ENCODE measurements at regions not wholly inside any gene's neighbourhood (a gene's known extent, or its start where the extent isn't known, plus 50 kb on each side); places are given as distances from the start of the nearest gene placed in this dataset.

DNA sequence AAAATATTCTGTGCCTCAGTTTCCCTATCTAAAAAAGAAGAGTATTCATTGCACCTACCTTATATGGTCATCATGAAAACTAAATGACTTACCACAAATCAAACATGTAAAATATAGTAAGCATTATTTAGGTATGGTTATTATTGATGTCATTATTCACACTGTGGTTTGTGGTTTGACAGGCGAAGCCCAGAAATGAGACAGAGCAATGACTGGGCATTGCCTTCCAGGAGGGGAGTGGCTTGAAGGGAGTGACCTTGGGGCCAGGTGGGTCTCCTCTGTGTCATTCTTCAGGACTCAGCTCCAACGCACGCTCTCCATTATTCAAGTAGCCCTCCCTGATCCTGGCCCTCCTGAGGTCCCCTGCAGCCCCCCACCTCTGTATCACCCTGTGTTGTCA lies 133.7 kb downstream of the DMRTA2 start:
- no peak for DNase-seq

DNA sequence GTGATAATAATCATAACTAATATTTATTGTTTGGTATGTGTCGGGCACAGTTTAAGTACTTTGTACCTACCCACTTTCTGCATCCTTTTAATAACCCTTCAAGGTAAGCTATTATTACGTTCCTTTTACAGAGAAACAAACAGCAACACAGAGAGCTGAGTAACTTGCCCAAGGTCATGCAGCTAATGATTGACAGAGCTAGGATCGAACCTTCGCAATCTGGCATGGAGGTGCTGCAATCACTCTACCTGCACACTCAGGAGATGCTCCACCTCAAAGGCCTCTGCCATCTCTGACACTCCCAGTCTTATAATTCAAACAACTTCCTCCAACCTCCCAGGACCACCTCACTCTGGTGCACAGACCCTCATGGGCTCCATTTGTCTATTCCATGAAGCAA lies 137.2 kb downstream of the DMRTA2 start:
- DNase-seq: no peak

DNA sequence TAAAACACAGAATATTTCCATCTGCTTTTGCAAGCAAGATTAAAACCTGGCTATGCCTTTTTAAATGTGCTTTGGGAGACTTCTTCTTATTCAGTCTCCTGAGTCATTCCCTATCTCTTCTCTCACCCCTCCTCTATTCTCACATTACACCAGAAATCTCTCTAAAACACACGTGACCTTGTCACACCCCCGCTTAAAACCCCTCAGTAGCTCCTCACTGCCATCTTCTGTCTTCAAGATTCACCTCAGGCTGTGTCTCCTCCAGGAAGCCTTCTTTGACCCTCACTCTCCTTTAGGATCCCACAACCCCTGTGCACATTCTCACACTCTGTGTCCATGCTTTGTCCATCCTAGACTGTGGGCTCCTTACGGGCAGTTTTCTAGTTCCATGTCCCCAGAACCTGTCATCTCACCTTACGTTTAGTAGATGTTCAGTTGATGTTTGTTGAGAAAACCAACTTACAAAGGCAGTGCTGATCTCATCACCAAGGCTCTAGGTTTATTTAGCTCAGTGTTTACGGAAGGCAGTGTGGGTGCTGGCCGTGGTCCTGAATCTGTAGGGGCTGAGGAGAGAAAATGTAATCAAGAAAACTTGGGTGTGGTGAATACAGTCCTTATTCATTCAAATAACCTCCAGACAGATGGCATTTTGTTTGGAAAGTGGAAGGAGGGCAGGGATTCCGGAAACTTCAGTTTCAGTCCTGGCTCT lies 143.5 kb downstream of the DMRTA2 start:
- DNase-seq: peak in 1 of 2 experiments; percentile 27

DNA sequence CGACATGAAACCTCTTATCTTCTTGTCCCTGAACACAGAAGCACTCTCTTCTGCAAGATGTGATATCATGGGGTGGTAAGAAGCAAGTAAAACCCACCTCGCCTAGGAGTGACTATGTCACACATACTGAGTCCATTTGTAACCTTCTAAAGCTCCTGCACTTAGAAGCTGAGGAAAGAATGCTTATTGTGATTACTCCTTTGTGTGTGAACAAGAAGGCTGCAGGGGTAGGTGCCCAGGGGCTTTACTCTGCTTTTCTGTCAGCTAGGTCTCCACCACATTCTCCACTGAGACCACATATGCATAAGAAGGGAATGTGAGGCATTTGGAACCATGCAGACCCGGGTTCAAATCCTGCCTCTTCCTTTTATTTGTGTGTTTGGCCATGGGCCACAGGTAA lies 144.3 kb downstream of the DMRTA2 start:
- no peak for DNase-seq

DNA sequence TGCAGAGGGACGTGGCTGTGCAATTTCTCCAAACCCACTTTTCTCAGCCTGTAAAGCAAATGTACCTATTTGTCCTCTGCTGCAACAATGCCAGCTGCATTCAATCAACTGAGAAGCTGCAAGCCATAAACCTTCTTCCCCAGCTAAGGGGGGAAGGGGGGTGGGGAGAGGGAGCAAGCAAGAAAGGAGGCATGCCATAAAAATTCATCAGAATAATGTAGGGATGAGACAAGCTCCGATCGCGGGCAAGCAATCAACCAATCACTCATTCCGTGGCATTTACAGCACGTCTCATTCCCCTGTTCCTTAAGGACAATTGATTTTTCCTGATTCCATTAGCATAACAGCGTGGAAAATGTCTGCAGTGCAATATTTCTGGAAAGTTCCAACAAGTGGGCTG lies 144.8 kb downstream of the DMRTA2 start:
- peak; percentile 24 to 43 for DNase-seq

DNA sequence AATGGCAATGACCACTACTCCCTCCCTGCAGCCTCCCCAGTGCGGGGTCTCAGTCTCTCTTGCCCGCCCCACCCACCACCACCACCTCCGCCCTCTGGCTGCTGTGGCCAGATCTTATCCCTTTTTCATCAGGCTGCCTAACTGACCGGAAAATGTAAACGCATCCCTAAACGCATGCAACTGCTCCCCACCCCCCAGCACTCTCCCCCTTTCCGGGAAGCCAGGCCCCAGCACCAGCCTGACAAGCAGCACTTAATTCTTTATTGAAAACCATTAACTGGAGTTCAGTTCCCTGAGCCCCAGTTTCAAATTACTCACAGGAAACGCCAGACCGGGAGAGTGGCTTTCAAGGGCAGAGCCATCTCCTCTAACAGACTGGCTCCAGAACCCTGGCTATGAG lies 147.7 kb downstream of the DMRTA2 start:
- DNase-seq: peak; percentile 11 to 67

DNA sequence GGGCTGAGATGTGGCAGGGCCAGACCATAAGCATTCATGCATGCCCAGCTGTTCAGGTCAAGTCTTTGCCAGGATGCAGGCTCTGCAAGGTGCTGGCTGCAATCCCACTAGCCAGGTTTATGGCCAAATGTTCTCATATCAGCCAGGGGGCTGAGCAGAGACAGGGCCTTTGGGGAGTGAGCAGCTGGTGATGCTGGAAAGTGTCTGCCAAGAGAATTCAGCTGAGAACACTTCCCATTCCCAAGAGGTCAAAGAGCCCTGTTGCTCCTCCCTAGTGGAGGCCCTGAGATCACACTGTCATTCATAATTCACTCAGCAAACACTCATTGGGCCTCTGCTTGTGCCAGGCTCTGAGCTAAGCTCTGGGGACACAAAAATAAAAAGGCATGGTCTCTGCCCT lies 150.3 kb downstream of the DMRTA2 start:
- DNase-seq: no peak

DNA sequence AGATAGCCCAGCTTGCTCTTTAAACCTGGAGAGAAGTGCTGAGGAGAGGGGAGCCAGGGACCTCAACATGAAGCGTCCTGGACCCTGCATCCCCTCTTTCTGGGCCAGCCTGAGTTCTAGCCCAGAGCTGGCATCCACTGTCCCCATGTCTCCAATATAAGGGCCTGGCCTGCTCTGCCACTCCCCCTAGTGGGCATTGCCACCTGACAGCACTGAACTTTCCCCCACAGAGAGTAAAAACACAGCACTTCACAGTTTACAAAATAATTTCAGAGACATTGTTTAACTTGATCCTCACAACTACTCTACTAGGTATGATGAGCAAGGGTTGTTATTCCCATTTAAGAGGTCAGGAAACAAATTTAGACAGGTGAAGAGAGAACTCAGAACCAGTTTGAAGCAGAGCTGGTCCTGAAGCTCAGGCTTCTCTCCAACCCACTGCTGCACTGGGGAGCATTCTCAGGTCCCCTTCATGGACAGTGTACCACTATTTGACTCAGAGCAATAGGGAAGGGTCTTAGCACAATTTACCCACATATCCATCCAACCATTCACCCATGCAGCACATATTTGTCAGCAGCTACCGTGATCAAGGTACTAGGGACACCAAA lies 151.2 kb downstream of the DMRTA2 start:
- DNase-seq: peak; percentile 19 to 63

DNA sequence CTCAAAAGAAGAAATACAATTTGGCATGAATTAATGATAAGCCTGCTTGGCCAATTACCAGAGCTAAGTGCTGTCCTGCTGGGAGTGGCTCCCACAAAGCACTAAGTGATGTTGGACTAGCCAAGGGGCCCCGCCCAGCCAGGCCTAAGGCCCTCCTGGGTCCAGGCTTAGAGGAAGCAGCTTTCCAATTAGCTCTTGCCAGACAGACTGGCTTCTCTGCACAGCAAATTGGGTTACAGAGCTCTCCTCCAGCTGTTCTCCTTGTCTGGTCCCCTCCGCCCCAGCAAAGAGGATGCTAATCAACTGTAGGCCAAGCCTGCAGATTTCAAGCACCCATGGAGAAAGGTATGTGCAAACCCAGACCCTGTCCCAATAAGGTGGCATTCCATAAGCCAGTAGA lies 151.9 kb downstream of the DMRTA2 start:
- no peak for DNase-seq

DNA sequence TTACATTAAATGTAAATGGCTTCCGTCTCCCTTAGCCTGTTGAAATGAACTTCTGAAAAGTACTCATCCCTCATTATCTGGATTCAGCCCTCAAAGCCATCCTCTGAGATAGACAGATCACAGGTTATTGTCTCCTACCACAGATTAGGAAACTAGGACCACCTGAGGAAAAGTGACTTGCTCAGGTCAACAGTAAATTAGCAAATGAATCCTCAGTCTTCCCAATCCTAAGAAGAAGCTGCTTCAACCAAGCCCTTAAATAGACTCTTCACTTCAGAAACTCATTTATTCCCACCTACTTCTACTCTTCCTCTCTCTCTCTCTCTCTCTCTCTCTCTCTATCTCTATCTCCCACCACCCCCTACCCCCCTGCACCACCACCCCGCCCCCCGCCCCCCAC lies 152.3 kb downstream of the DMRTA2 start:
- no peak for DNase-seq

DNA sequence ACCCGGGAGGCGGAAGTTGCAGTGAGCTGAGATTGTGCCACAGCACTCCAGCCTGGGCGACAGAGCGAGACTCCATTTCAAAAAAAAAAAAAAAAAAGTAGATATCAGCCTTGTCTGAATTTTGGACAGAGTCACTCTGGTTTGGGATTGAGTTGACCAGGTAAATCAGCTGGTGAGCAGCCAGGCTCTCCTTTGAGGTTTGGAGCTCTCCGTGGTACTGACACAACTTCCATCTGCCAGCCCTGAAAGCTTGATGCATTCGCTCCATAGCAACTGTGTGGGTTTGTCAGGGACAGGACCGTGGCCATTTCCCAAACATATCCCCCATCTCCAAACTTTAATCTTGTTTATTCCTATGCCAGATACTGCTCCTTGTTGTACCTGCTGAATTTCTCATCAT lies 155.2 kb downstream of the DMRTA2 start:
- no peak for DNase-seq

DNA sequence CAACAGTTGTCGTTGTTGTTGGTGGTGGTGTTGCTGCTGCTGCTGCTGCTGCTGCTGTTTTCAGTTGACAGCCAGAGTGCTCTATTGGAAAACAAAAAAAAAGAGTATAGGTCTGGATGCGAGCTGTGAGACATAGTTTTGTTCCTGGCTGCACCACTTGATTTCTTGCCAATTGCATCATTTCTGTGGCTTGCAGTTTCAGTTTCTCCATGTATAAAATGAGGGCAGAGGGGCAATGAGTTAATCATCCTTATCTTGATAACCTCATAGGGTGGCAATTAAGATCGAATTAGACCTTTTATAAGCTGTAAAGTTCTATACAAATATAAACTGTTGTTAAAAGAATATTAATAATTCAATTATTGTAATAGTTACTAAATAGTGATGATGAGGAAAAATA lies 156.7 kb downstream of the DMRTA2 start:
- DNase-seq: no peak

DNA sequence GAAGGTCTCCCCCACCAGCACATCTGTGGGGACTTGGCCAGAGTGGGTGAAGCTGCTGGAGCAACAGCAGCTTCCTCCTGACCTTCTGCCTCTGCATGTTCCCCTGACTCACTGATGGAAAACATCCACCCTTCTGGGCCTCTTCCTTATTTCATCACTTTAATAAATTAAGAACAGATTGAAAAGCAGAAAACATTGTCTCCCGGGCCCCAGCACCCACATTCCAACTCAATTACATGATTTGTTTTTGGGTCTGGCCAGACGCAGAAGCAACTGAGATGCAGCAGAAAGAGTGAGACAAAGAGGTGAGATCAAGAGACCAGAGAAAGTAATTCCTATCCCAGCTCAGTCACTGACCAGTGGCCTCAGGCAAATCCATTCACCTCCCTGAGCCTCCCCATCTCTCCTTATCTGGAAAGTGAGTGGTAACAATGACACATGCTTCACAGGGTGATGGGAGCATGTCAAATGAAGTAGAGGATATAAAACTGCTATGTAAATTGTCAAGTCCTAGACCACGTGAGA lies 157.1 kb downstream of the ELAVL4 start:
- no peak for DNase-seq

DNA sequence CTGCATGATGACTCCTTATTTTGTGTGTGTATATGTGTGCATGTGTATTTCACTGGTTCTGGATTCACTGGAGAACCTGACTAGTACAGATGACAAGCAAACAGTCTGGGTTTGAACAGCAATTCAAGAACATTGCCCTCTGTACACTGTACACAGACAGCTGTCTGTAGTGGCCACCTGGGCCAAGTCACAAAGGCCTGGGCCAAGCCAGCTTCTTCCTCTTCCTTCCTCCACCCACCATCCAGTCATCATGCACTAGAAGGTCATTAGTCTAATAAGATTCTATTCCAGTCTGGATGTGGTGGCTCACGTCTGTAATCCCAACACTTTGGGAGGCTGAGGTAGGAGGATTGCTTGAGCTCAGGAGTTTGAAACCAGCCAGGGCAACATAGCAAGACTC lies 155.9 kb downstream of the ELAVL4 start:
- DNase-seq: no peak

DNA sequence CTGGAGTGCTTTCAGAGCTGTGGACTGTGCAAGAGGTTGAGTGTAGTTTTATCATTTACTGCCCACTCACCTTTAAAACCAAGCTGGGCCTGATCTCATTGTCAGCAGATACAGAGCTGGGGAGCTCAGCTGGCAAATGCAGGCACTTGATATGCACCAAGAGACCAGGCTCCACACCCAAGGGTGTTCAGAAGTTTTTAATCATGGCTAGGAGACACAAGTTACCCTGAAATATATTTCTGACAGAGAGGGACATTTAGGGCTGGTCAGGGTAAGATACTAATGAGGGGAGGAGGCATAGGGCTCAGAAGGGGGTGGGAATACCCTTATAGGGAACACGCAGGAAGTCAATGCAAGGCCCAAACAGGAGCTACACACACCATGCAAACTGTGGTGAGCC lies 153.7 kb downstream of the ELAVL4 start:
- no peak for DNase-seq

DNA sequence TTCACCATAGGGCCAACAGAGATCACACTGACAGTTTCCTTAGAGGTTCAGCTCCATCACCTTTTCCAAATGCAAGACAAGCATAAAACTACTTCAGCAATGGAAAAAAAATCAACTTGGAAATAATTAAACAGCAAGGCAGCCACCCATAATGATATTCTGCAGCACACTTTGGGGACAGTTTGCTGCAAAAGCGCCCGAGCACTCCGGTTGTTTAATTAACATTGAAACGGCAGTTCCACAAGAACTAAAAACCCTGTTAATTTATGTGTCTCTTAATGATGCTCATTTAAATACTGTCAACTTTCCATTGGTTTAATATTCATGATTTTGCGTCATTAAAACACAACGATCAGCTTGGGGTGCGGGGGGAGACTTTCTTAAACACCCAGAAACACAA lies 153.2 kb downstream of the ELAVL4 start:
- no peak for DNase-seq

DNA sequence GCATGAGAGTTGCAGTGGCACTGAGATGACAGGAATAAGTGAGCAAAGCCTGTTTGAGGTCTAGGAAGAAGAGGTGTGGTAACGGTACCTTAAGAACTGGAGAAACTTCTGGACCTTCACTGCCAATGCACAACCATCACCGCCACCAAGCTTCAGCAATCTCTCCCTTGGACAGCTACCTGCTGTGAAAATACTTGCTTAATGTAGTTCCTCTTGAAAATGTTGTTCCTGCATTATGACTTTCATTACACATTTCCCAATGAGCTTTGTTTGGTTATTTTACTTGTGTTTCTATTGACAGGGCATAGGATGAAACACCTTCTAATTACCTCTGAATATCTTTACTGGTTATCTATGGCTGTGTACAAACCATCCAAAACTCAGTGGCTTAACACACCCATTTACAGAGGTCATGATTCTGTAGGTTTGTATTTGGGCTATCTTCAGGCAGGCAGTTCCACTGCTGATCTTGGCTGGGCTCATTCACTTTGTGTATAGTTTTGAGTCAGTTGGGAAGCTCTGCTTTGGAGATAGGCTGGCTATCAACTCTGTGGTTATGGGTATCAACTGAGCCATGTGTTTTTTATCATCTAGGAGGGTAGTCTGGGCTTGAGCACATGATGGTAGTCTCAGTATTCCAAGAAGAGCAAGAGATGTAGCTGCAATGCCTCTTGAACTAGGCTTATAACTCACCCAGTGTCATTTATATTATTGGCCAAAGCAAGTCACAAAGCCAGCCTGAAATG lies 149.4 kb downstream of the ELAVL4 start:
- no peak for DNase-seq

DNA sequence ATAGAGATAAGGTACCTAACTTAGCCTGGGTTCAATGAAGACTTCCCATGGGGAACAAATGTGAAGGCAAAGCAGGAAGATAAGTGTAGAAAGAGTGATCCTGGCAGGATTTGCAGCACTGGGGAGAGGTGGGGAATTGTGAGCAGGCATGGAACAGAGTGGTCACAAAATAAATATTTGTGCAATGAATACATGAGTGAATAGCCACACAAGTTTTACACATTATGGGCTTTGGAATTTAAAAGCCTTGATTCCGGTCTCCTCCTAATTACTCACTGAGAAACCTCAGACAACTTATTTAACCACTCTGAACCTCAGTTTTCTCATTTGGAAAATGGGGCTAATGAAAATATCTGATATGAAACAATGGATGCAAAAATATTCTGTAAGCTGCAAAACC lies 148.3 kb downstream of the ELAVL4 start:
- no peak for DNase-seq

All from NCI-H187 (cell line).